Islet precursor cell (in vitro differentiated cells): ENCODE measurements at regions not wholly inside any gene's neighbourhood (a gene's known extent, or its start where the extent isn't known, plus 50 kb on each side); places are given as distances from the start of the nearest gene placed in this dataset.
"Not testable (repeated sequence)": the region's sequence is repeated elsewhere in the genome, so short reads cannot be mapped to it uniquely, and the experiment has no call there.

Source experiments
- DNase-seq: peaks from one replicate; pipeline ENCODE4 v3.0.0-alpha.2; 2018

- DNase-seq: not testable (repeated sequence)
These were observed 138.3 kb upstream of the USP29 start for GRCh38 chr19:56981440-56981839.

GRCh38 chr19:56983171-56983570 lies 136.6 kb upstream of the USP29 start:
- DNase-seq: no peak

- no peak for DNase-seq
These were observed 136.0 kb upstream of the USP29 start for GRCh38 chr19:56983804-56984203.

- no peak for DNase-seq
These were observed 133.4 kb upstream of the USP29 start for GRCh38 chr19:56986386-56986785.

- DNase-seq: no peak
These were observed 132.6 kb upstream of the USP29 start for GRCh38 chr19:56987184-56987583.

GRCh38 chr19:56988299-56988698 lies 131.5 kb upstream of the USP29 start:
- DNase-seq: no peak

- no peak for DNase-seq
These were observed 127.9 kb upstream of the USP29 start for GRCh38 chr19:56991912-56992311.

GRCh38 chr19:56993851-56994250 lies 125.9 kb upstream of the USP29 start:
- no peak for DNase-seq

- no peak for DNase-seq
These were observed 125.4 kb upstream of the USP29 start for GRCh38 chr19:56994251-56995017.

GRCh38 chr19:56995303-56995702 lies 124.5 kb upstream of the USP29 start:
- no peak for DNase-seq

- DNase-seq: no peak
These were observed 117.6 kb upstream of the USP29 start for GRCh38 chr19:57002195-57002601.

- DNase-seq: no peak
These were observed 117.1 kb upstream of the USP29 start for GRCh38 chr19:57002710-57003109.

GRCh38 chr19:57004418-57004817 lies 115.4 kb upstream of the USP29 start:
- DNase-seq: no peak

GRCh38 chr19:57008432-57008831 lies 111.4 kb upstream of the USP29 start:
- no peak for DNase-seq

- no peak for DNase-seq
These were observed 109.2 kb upstream of the USP29 start for GRCh38 chr19:57010541-57010940.

- no peak for DNase-seq
These were observed 103.7 kb upstream of the USP29 start for GRCh38 chr19:57016076-57016475.

- DNase-seq: no peak
These were observed 103.3 kb upstream of the USP29 start for GRCh38 chr19:57016491-57016890.

- no peak for DNase-seq
These were observed 94.3 kb upstream of the USP29 start for GRCh38 chr19:57025491-57025890.

- no peak for DNase-seq
These were observed 93.3 kb upstream of the USP29 start for GRCh38 chr19:57026476-57026875.

- DNase-seq: no peak
These were observed 92.4 kb upstream of the USP29 start for GRCh38 chr19:57027360-57027759.

- no peak for DNase-seq
These were observed 90.8 kb upstream of the USP29 start for GRCh38 chr19:57028804-57029525.

GRCh38 chr19:57031106-57031505 lies 88.7 kb upstream of the USP29 start:
- no peak for DNase-seq

GRCh38 chr19:57033576-57033975 lies 86.2 kb upstream of the USP29 start:
- DNase-seq: no peak

GRCh38 chr19:57034544-57034943 lies 85.2 kb upstream of the USP29 start:
- DNase-seq: no peak

GRCh38 chr19:57035740-57036139 lies 84.0 kb upstream of the USP29 start:
- not testable (repeated sequence) for DNase-seq
